ENCODE measurements at regions not wholly inside any gene's neighbourhood (a gene's known extent, or its start where the extent isn't known, plus 50 kb on each side); places are given as distances from the start of the nearest gene placed in this dataset.
A peak's percentile ranks its signal among the peaks of the same experiment; 100 is the strongest.

DNA sequence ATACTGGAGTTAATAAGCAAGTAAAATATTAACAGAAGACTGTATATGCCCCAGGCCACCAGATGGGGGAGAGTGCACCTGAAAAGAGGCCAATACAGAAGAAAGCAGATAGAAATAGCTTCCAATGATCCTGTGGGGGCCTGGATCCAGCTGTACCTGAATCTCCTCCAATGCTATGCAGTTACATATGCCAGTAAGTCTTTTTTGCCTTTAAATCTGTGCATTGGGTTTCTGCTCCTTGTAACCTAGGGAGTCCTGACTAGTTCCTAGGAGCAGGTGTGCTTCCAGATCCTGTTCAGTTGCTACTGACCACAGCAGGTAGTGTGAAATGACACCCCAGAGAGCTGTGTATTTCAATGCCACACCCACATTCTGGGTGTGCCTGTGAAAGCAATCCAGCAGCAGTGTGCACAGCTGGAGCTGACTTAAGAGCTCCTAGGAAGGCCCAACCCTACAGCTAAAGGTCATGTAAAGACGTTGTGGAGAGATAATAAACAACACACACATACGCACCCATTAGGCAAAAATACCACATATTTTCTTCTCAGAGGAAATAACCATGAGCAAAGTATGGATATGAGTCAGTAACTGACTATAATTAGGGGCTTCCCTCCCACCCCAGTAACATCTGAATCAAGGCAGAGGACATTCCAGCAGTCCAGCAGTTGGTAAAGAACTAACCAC, 62.2 kb upstream of the AKAP13 start (continued):
- TF ChIP-seq SMAD1 (IDR thresholded peaks at IDR 0.05; ENCODE audit: low read depth, partially characterized antibody), result no peak
- no peak for TF ChIP-seq RAD51 (IDR thresholded peaks at IDR 0.05)
- peak; percentile 98 for TF ChIP-seq IKZF1 (conservative IDR thresholded peaks at IDR 0.05)
- peak; percentile 96 for TF ChIP-seq TBL1XR1 (IDR thresholded peaks at IDR 0.05; ENCODE audit: low read depth, low read length)
- TF ChIP-seq, protein P1, sequence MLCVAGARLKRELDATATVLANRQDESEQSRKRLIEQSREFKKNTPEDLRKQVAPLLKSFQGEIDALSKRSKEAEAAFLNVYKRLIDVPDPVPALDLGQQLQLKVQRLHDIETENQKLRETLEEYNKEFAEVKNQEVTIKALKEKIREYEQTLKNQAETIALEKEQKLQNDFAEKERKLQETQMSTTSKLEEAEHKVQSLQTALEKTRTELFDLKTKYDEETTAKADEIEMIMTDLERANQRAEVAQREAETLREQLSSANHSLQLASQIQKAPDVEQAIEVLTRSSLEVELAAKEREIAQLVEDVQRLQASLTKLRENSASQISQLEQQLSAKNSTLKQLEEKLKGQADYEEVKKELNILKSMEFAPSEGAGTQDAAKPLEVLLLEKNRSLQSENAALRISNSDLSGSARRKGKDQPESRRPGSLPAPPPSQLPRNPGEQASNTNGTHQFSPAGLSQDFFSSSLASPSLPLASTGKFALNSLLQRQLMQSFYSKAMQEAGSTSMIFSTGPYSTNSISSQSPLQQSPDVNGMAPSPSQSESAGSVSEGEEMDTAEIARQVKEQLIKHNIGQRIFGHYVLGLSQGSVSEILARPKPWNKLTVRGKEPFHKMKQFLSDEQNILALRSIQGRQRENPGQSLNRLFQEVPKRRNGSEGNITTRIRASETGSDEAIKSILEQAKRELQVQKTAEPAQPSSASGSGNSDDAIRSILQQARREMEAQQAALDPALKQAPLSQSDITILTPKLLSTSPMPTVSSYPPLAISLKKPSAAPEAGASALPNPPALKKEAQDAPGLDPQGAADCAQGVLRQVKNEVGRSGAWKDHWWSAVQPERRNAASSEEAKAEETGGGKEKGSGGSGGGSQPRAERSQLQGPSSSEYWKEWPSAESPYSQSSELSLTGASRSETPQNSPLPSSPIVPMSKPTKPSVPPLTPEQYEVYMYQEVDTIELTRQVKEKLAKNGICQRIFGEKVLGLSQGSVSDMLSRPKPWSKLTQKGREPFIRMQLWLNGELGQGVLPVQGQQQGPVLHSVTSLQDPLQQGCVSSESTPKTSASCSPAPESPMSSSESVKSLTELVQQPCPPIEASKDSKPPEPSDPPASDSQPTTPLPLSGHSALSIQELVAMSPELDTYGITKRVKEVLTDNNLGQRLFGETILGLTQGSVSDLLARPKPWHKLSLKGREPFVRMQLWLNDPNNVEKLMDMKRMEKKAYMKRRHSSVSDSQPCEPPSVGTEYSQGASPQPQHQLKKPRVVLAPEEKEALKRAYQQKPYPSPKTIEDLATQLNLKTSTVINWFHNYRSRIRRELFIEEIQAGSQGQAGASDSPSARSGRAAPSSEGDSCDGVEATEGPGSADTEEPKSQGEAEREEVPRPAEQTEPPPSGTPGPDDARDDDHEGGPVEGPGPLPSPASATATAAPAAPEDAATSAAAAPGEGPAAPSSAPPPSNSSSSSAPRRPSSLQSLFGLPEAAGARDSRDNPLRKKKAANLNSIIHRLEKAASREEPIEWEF (IDR thresholded peaks at IDR 0.05; ENCODE audit: insufficient replicate concordance, low read depth, low read length), result no peak
- TF ChIP-seq, protein P2, sequence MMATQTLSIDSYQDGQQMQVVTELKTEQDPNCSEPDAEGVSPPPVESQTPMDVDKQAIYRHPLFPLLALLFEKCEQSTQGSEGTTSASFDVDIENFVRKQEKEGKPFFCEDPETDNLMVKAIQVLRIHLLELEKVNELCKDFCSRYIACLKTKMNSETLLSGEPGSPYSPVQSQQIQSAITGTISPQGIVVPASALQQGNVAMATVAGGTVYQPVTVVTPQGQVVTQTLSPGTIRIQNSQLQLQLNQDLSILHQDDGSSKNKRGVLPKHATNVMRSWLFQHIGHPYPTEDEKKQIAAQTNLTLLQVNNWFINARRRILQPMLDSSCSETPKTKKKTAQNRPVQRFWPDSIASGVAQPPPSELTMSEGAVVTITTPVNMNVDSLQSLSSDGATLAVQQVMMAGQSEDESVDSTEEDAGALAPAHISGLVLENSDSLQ (IDR thresholded peaks at IDR 0.05), result 0 out of 2 replicates have a peak, but pooled peaks have one; percentile 7
- no peak for TF ChIP-seq YY1 (IDR thresholded peaks at IDR 0.05; ENCODE audit: low read depth, low read length)
- TF ChIP-seq MEF2A (IDR thresholded peaks at IDR 0.05; ENCODE audit: insufficient read depth, low read depth, low read length), result peak; percentile 91
- no peak for TF ChIP-seq WRNIP1 (IDR thresholded peaks at IDR 0.05; ENCODE audit: borderline replicate concordance, low read depth, low read length)
- TF ChIP-seq NFXL1 (IDR thresholded peaks at IDR 0.05; ENCODE audit: borderline replicate concordance), result no peak
- no peak for TF ChIP-seq POLR2AphosphoS5 (IDR thresholded peaks at IDR 0.05; ENCODE audit: low read length)
- TF ChIP-seq, protein P3, sequence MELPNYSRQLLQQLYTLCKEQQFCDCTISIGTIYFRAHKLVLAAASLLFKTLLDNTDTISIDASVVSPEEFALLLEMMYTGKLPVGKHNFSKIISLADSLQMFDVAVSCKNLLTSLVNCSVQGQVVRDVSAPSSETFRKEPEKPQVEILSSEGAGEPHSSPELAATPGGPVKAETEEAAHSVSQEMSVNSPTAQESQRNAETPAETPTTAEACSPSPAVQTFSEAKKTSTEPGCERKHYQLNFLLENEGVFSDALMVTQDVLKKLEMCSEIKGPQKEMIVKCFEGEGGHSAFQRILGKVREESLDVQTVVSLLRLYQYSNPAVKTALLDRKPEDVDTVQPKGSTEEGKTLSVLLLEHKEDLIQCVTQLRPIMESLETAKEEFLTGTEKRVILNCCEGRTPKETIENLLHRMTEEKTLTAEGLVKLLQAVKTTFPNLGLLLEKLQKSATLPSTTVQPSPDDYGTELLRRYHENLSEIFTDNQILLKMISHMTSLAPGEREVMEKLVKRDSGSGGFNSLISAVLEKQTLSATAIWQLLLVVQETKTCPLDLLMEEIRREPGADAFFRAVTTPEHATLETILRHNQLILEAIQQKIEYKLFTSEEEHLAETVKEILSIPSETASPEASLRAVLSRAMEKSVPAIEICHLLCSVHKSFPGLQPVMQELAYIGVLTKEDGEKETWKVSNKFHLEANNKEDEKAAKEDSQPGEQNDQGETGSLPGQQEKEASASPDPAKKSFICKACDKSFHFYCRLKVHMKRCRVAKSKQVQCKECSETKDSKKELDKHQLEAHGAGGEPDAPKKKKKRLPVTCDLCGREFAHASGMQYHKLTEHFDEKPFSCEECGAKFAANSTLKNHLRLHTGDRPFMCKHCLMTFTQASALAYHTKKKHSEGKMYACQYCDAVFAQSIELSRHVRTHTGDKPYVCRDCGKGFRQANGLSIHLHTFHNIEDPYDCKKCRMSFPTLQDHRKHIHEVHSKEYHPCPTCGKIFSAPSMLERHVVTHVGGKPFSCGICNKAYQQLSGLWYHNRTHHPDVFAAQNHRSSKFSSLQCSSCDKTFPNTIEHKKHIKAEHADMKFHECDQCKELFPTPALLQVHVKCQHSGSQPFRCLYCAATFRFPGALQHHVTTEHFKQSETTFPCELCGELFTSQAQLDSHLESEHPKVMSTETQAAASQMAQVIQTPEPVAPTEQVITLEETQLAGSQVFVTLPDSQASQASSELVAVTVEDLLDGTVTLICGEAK (IDR thresholded peaks at IDR 0.05; ENCODE audit: borderline replicate concordance), result no peak
- no peak for TF ChIP-seq ZNF384 (IDR thresholded peaks at IDR 0.05; ENCODE audit: borderline replicate concordance, low read depth, low read length)
- TF ChIP-seq, protein P4, sequence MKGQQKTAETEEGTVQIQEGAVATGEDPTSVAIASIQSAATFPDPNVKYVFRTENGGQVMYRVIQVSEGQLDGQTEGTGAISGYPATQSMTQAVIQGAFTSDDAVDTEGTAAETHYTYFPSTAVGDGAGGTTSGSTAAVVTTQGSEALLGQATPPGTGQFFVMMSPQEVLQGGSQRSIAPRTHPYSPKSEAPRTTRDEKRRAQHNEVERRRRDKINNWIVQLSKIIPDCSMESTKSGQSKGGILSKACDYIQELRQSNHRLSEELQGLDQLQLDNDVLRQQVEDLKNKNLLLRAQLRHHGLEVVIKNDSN (IDR thresholded peaks at IDR 0.05; ENCODE audit: borderline replicate concordance, extremely low read length, insufficient read depth, low read depth, low read length), result no peak
- TF ChIP-seq RUNX3 (IDR thresholded peaks at IDR 0.05; ENCODE audit: low read length), result peak; percentile 98
- no peak for TF ChIP-seq EZH2 (IDR thresholded peaks at IDR 0.05; ENCODE audit: borderline replicate concordance, control insufficient read depth, low read depth, low read length)
- no peak for TF ChIP-seq LARP7 (IDR thresholded peaks at IDR 0.05)
- peak; percentile 45 for TF ChIP-seq RAD21 (IDR thresholded peaks at IDR 0.05; ENCODE audit: insufficient read depth, low read depth, low read length)

Measured in GM12878 (cell line).